ENCODE measurements at regions not wholly inside any gene's neighbourhood (a gene's known extent, or its start where the extent isn't known, plus 50 kb on each side); places are given as distances from the start of the nearest gene placed in this dataset.

DNA sequence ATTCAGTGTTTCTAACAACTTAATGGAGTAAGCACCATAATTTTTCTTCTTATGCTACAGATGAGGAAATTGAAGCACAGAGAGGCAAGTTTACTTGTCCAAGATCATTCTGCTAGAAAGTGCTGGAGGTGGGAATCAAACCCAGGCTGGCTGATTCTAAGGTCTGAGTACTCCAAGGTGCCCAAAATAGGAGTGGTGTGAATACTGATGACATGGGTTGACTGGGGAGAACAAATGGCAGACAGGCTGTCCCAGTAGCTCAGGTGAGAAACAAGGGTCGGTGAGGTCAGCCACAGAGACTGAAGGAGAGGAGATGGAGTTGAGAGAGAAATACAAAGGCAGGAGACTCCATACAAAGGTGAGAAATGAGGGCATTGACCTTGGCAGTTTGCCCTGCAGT lies 144.5 kb upstream of the EGFLAM start:
- Histone ChIP-seq H3K36me3 (no peaks in the 10 kb centered on the region), H3K27me3 (no peaks in the 10 kb centered on the region), H3K4me1 (no peaks in the 10 kb centered on the region), H3K4me3 (no peak overlapping the region), H3K27ac (no peak overlapping the region), H3K9me3 (no peaks in the 10 kb centered on the region)
- TF ChIP-seq POLR2A (IDR thresholded peaks at IDR 0.05): no peak
- TF ChIP-seq, protein P1, sequence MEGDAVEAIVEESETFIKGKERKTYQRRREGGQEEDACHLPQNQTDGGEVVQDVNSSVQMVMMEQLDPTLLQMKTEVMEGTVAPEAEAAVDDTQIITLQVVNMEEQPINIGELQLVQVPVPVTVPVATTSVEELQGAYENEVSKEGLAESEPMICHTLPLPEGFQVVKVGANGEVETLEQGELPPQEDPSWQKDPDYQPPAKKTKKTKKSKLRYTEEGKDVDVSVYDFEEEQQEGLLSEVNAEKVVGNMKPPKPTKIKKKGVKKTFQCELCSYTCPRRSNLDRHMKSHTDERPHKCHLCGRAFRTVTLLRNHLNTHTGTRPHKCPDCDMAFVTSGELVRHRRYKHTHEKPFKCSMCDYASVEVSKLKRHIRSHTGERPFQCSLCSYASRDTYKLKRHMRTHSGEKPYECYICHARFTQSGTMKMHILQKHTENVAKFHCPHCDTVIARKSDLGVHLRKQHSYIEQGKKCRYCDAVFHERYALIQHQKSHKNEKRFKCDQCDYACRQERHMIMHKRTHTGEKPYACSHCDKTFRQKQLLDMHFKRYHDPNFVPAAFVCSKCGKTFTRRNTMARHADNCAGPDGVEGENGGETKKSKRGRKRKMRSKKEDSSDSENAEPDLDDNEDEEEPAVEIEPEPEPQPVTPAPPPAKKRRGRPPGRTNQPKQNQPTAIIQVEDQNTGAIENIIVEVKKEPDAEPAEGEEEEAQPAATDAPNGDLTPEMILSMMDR (IDR thresholded peaks at IDR 0.05): no peak
- no peak for TF ChIP-seq POLR2AphosphoS5 (IDR thresholded peaks at IDR 0.05)
- DNase-seq (ENCODE audit: low spot score in 2 of 2): no peak
- intact Hi-C loops (cut with DNase I; ENCODE audit: low total_unique reads): no loop called here

DNA sequence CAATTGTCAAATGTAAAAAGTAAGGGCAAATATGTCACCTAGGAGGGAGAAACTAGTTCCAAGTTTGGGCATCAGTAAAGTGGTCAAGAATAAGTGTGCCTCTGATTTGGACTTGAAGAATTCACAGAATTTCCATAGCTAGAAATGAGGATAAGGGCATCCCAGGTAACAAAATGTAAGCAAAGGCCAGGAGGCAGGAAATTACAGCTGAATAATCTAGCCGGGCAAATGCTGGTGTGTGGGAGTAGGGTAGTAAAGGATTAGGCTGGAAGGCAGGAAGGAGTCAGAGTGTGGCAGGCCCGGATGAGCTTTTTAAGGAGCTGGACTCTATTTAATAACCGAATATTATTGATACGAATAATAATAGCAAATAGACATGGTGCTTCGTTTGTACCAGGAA lies 144.9 kb upstream of the EGFLAM start:
- Histone ChIP-seq H3K9me3 (no peaks in the 10 kb centered on the region), H3K4me1 (no peaks in the 10 kb centered on the region), H3K4me3 (no peak overlapping the region), H3K27me3 (no peaks in the 10 kb centered on the region), H3K27ac (no peak overlapping the region), H3K36me3 (no peaks in the 10 kb centered on the region)
- DNase-seq (ENCODE audit: low spot score in 2 of 2): no peak
- TF ChIP-seq POLR2AphosphoS5 (IDR thresholded peaks at IDR 0.05): no peak
- TF ChIP-seq POLR2A (IDR thresholded peaks at IDR 0.05): no peak
- TF ChIP-seq, protein P1 (IDR thresholded peaks at IDR 0.05): no peak
- intact Hi-C loops (cut with DNase I; ENCODE audit: low total_unique reads): no loop called here

DNA sequence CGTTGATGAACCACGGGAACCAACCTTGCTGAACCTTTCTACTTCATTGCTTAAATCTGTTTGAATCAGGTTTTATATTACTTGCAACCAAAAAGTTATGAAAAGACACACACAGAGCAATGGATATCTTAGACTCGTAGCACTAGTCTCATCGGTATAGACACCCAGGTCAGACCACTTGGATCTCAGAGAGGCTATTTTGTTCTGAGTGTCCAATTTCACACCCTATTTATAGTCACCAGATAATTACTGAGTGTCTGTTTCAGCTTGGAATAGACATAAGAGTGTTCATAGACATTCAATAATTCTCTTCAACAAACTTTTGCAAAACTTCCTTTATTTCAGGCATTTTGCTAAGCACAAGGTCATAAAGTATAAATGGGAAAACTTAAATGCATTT lies 145.4 kb upstream of the EGFLAM start:
- Histone ChIP-seq H3K27me3 (no peaks in the 10 kb centered on the region), H3K4me1 (no peaks in the 10 kb centered on the region), H3K9me3 (no peaks in the 10 kb centered on the region), H3K27ac (no peak overlapping the region), H3K36me3 (no peaks in the 10 kb centered on the region), H3K4me3 (no peak overlapping the region)
- TF ChIP-seq POLR2AphosphoS5 (IDR thresholded peaks at IDR 0.05) (no peak), POLR2A (IDR thresholded peaks at IDR 0.05) (no peak)
- TF ChIP-seq, protein P1 (IDR thresholded peaks at IDR 0.05): no peak
- no peak for DNase-seq (ENCODE audit: low spot score in 2 of 2)
- intact Hi-C loops (cut with DNase I; ENCODE audit: low total_unique reads): no loop called here

DNA sequence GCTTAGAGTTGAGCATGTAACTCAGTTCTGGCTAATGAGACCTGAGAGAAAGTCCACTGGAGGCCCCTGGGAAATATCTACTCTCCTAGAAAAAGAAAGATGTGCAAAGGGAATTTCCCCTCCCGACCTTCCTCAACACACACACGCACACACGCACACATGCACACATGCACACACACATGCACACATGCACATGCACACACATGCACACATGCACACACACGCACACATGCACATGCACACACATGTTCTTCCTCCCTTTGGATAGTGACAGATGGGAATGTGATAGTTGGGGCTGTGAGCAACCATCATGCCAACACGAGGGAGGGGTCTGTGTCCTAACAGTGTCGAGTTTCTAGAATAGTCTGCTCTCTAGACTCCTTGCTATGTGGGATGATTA lies 148.2 kb upstream of the EGFLAM start:
- H3K27ac ChIP-seq: no peak overlapping the region
- no peaks in the 10 kb centered on the region for H3K9me3 ChIP-seq
- H3K36me3 ChIP-seq: no peaks in the 10 kb centered on the region
- H3K4me1 ChIP-seq: no peaks in the 10 kb centered on the region
- no peaks in the 10 kb centered on the region for H3K27me3 ChIP-seq
- TF ChIP-seq POLR2AphosphoS5 (IDR thresholded peaks at IDR 0.05): no peak
- TF ChIP-seq, protein P1 (IDR thresholded peaks at IDR 0.05): no peak
- no peak for DNase-seq (ENCODE audit: low spot score in 2 of 2)
- H3K4me3 ChIP-seq: no peak overlapping the region
- intact Hi-C loops (cut with DNase I; ENCODE audit: low total_unique reads): no loop called here

DNA sequence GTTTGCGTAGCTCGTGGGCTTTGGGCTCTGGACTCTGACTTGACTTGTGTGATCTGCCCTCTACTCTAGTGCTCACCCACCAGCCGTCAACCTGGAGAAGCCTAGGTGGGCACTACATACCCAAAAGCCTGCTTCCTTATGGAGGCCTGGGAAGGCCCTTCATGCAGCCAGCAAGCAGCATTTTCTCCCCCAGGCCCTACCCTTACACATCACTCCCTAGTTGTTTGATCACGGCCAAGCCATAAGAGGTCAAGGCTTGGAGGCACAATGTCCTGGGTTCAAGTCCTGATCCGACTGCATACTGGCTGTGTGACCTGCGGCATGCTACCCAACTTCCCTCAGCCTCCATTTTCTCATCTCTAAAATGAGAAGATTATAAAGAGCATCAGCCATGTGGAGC lies 151.3 kb upstream of the EGFLAM start:
- TF ChIP-seq, protein P1 (IDR thresholded peaks at IDR 0.05): no peak
- TF ChIP-seq POLR2A (IDR thresholded peaks at IDR 0.05): no peak
- Histone ChIP-seq H3K9me3 (no peaks in the 10 kb centered on the region), H3K4me1 (no peaks in the 10 kb centered on the region), H3K27ac (no peak overlapping the region), H3K4me3 (no peak overlapping the region), H3K27me3 (no peaks in the 10 kb centered on the region), H3K36me3 (no peaks in the 10 kb centered on the region)
- intact Hi-C loops (cut with DNase I; ENCODE audit: low total_unique reads): no loop called here
- DNase-seq (ENCODE audit: low spot score in 2 of 2): no peak

Data from breast epithelium (tissue), 4 donors.